ENCODE measurements at regions not wholly inside any gene's neighbourhood (a gene's known extent, or its start where the extent isn't known, plus 50 kb on each side); places are given as distances from the start of the nearest gene placed in this dataset.

DNA sequence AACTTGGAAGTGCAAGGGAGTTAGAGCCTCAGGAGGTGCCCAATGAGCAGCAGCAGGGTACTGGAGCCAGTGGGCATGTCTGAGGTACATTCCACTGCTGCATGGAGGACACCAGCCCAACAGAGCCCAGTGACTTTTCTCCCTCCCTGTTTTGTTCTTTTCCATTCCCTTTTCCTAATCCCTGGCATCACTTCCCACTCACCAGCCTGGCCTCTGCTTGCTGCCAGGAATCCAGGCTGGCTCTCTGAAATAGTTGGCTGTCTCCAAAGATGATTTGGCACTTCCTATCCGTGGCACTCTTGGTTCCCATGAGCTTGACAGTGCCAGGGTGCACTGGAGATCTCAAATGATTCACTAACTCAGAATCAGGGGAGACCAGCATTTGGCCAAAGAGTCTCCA, 97.7 kb upstream of the ZPBP start:
- no peak overlapping the region for H3K4me2 ChIP-seq (ENCODE audit: low read length)
- no peaks in the 10 kb centered on the region for H3K4me1 ChIP-seq (ENCODE audit: insufficient read depth, low read length, severe bottlenecking)
- H3K27me3 ChIP-seq (ENCODE audit: insufficient read depth, low read length) = no peaks in the 10 kb centered on the region; the same call in 1 of the 2 replicates
- peaks cover 6% of the 10 kb centered on the region; the same call in 1 of the 2 replicates for H3K36me3 ChIP-seq (ENCODE audit: insufficient read depth, low read length)
- no peak overlapping the region for H3K4me3 ChIP-seq (ENCODE audit: low read depth, low read length, poor library complexity, severe bottlenecking)
- TF ChIP-seq EZH2 (IDR thresholded peaks at IDR 0.05; ENCODE audit: borderline replicate concordance, low read length) (no peak), CTCF (IDR thresholded peaks at IDR 0.05; ENCODE audit: low read length) (no peak)
- H3K9me3 ChIP-seq (ENCODE audit: low read length) = peaks cover 16% of the 10 kb centered on the region
- no peaks in the 10 kb centered on the region for H3K79me2 ChIP-seq (ENCODE audit: insufficient read depth, low read length)
- H3F3A ChIP-seq (ENCODE audit: insufficient read depth, low read length) = no peaks in the 10 kb centered on the region
- no peak overlapping the region for H2AFZ ChIP-seq (ENCODE audit: low read length)
- no peak overlapping the region for H3K27ac ChIP-seq (ENCODE audit: low read depth, low read length, poor library complexity, severe bottlenecking)
- no peak overlapping the region for H3K9ac ChIP-seq (ENCODE audit: low read length)
- H4K20me1 ChIP-seq (ENCODE audit: insufficient read depth, low read length) = no peaks in the 10 kb centered on the region
- no peaks in the 10 kb centered on the region for H3K9me2 ChIP-seq (ENCODE audit: low read depth, low read length)

DNA sequence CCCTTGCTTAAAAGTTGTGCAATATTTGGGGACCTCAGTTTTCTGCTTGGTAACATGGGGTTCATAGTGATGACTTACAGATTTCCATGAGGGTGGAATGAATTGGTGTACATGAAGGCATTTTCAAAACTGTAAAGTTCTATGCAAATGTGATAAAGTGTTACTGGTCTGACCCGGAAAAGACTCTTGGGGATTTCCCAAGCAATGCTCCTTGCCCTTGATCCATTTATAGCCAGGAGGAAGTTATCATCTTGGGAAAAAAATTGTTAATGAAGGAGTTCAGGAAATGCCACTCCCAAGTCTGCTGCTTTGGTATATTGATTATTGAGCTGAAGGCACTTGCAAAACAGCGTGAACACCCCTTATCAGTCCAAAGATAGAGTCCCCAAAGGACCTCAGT, 96.3 kb upstream of the ZPBP start:
- H3K9me3 ChIP-seq (ENCODE audit: low read length) = peaks cover 16% of the 10 kb centered on the region
- H3K9me2 ChIP-seq (ENCODE audit: low read depth, low read length) = no peaks in the 10 kb centered on the region
- no peak overlapping the region for H3K4me2 ChIP-seq (ENCODE audit: low read length)
- no peak overlapping the region for H3K4me3 ChIP-seq (ENCODE audit: low read depth, low read length, poor library complexity, severe bottlenecking)
- H3K27ac ChIP-seq (ENCODE audit: low read depth, low read length, poor library complexity, severe bottlenecking) = no peak overlapping the region
- H3K4me1 ChIP-seq (ENCODE audit: insufficient read depth, low read length, severe bottlenecking) = no peaks in the 10 kb centered on the region
- no peaks in the 10 kb centered on the region for H3K79me2 ChIP-seq (ENCODE audit: insufficient read depth, low read length)
- TF ChIP-seq CTCF (IDR thresholded peaks at IDR 0.05; ENCODE audit: low read length) = no peak
- TF ChIP-seq EZH2 (IDR thresholded peaks at IDR 0.05; ENCODE audit: borderline replicate concordance, low read length) = no peak
- no peaks in the 10 kb centered on the region for H3F3A ChIP-seq (ENCODE audit: insufficient read depth, low read length)
- H3K27me3 ChIP-seq (ENCODE audit: insufficient read depth, low read length) = no peaks in the 10 kb centered on the region; the same call in 1 of the 2 replicates
- peaks cover 6% of the 10 kb centered on the region; the same call in 1 of the 2 replicates for H3K36me3 ChIP-seq (ENCODE audit: insufficient read depth, low read length)
- no peak overlapping the region for H2AFZ ChIP-seq (ENCODE audit: low read length)
- no peaks in the 10 kb centered on the region for H4K20me1 ChIP-seq (ENCODE audit: insufficient read depth, low read length)
- H3K9ac ChIP-seq (ENCODE audit: low read length) = no peak overlapping the region

DNA sequence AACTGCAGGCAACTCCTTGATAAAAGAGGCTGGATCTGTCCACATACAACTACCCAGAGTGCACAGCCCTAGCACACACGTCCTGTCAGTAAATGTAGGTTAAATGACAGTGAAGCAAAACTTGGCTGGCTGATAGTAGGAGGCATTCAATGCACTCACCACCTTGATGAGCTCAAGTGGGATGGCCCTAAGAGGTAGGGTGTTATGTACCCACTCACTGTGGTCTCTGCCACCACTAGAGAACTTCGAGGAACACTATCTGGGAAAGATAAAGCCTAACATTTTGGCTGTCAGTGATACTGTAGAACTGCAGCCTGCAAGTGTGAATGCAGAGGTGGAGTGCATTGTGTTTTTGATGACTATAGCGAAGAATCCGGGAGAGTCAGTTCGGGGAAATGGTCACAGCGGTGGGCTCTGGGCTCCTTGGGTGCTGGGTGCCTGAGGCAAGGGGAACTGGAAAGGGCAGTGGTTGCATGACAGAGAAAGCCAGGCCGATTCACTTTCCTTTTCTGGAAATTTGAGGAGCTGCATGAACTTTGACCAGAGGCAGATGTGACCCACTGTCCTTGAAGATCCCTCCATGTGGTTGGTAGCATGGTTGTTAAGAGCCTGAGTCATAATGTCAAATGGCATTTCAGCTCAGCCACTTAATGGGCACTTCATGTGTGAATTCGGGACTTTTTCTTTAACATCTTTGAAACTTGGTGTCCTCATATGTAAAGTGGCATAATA, 93.1 kb upstream of the ZPBP start:
- H3K4me3 ChIP-seq (ENCODE audit: low read depth, low read length, poor library complexity, severe bottlenecking) = no peak overlapping the region
- no peaks in the 10 kb centered on the region for H3F3A ChIP-seq (ENCODE audit: insufficient read depth, low read length)
- no peak overlapping the region for H3K27ac ChIP-seq (ENCODE audit: low read depth, low read length, poor library complexity, severe bottlenecking)
- peaks cover 8% of the 10 kb centered on the region for H3K4me1 ChIP-seq (ENCODE audit: insufficient read depth, low read length, severe bottlenecking)
- H3K9me3 ChIP-seq (ENCODE audit: low read length) = peaks cover 16% of the 10 kb centered on the region
- no peaks in the 10 kb centered on the region for H3K79me2 ChIP-seq (ENCODE audit: insufficient read depth, low read length)
- TF ChIP-seq CTCF (IDR thresholded peaks at IDR 0.05; ENCODE audit: low read length) = no peak
- no peak for TF ChIP-seq EZH2 (IDR thresholded peaks at IDR 0.05; ENCODE audit: borderline replicate concordance, low read length)
- H3K36me3 ChIP-seq (ENCODE audit: insufficient read depth, low read length) = peaks cover 6% of the 10 kb centered on the region; the same call in 1 of the 2 replicates
- H3K27me3 ChIP-seq (ENCODE audit: insufficient read depth, low read length) = no peaks in the 10 kb centered on the region; the same call in 1 of the 2 replicates
- H3K9ac ChIP-seq (ENCODE audit: low read length) = no peak overlapping the region
- H3K4me2 ChIP-seq (ENCODE audit: low read length) = no peak overlapping the region
- no peaks in the 10 kb centered on the region for H4K20me1 ChIP-seq (ENCODE audit: insufficient read depth, low read length)
- H2AFZ ChIP-seq (ENCODE audit: low read length) = no peak overlapping the region
- H3K9me2 ChIP-seq (ENCODE audit: low read depth, low read length) = no peaks in the 10 kb centered on the region
